ENCODE measurements at regions not wholly inside any gene's neighbourhood (a gene's known extent, or its start where the extent isn't known, plus 50 kb on each side); places are given as distances from the start of the nearest gene placed in this dataset.

- no peaks in the 10 kb centered on the region for H3K36me3 ChIP-seq (replicated peaks; ENCODE audit: insufficient read depth, low read depth)
- no peak overlapping the region for H3K4me2 ChIP-seq
- no peak overlapping the region for H2AFZ ChIP-seq
- H3K4me1 ChIP-seq (ENCODE audit: insufficient read depth), result no peaks in the 10 kb centered on the region
- H3K9me2 ChIP-seq (replicated peaks; ENCODE audit: insufficient read depth), result no peaks in the 10 kb centered on the region
- H3K4me3 ChIP-seq, result no peak overlapping the region
- no peaks in the 10 kb centered on the region for H4K20me1 ChIP-seq (ENCODE audit: insufficient read depth, poor library complexity, severe bottlenecking)
- DNase-seq (ENCODE audit: low spot score), result no peak
- H3K79me2 ChIP-seq, result no peaks in the 10 kb centered on the region
- no peaks in the 10 kb centered on the region for H3K27me3 ChIP-seq
- no peak overlapping the region for H3K27ac ChIP-seq
- no peaks in the 10 kb centered on the region for H3K9me3 ChIP-seq (ENCODE audit: low read depth)
- TF ChIP-seq EZH2 (IDR thresholded peaks at IDR 0.05; ENCODE audit: borderline replicate concordance) (no peak), CTCF (IDR thresholded peaks at IDR 0.05; ENCODE audit: poor library complexity) (no peak)
Measured at GRCh38 chr10:2674451-2674850, 392.9 kb upstream of the PFKP start.

GRCh38 chr10:2670864-2671263, 396.5 kb upstream of the PFKP start:
- no peaks in the 10 kb centered on the region for H3K36me3 ChIP-seq (replicated peaks; ENCODE audit: insufficient read depth, low read depth)
- TF ChIP-seq CTCF (IDR thresholded peaks at IDR 0.05; ENCODE audit: poor library complexity) (no peak), EZH2phosphoT487 (IDR thresholded peaks at IDR 0.05; ENCODE audit: low read depth, severe bottlenecking, unreplicated experiment) (no peak), EZH2 (IDR thresholded peaks at IDR 0.05; ENCODE audit: borderline replicate concordance) (no peak)
- no peak overlapping the region for H3K4me3 ChIP-seq
- H2AFZ ChIP-seq, result no peak overlapping the region
- no peaks in the 10 kb centered on the region for H3K9me3 ChIP-seq (ENCODE audit: low read depth)
- no peaks in the 10 kb centered on the region for H3K4me1 ChIP-seq (ENCODE audit: insufficient read depth)
- no peak overlapping the region for H3K27ac ChIP-seq
- no peaks in the 10 kb centered on the region for H4K20me1 ChIP-seq (ENCODE audit: insufficient read depth, poor library complexity, severe bottlenecking)
- WGBS (ENCODE audit: low lambda C conversion rate, missing lambda C conversion rate), result 82% methylated on average over 7 of the region's 7 CpGs
- no peaks in the 10 kb centered on the region for H3K9me2 ChIP-seq (replicated peaks; ENCODE audit: insufficient read depth)
- no peak for DNase-seq (ENCODE audit: low spot score)
- H3K79me2 ChIP-seq, result no peaks in the 10 kb centered on the region
- H3K27me3 ChIP-seq, result no peaks in the 10 kb centered on the region
- H3K4me2 ChIP-seq, result no peak overlapping the region

GRCh38 chr10:2665772-2666171, 401.6 kb upstream of the PFKP start:
- Histone ChIP-seq H3K27me3 (no peaks in the 10 kb centered on the region), H3K4me3 (no peak overlapping the region), H3K9me2 (replicated peaks; ENCODE audit: insufficient read depth) (no peaks in the 10 kb centered on the region), H3K79me2 (no peaks in the 10 kb centered on the region), H2AFZ (no peak overlapping the region), H3K4me1 (ENCODE audit: insufficient read depth) (no peaks in the 10 kb centered on the region), H3K36me3 (replicated peaks; ENCODE audit: insufficient read depth, low read depth) (no peaks in the 10 kb centered on the region), H4K20me1 (ENCODE audit: insufficient read depth, poor library complexity, severe bottlenecking) (no peaks in the 10 kb centered on the region), H3K9me3 (ENCODE audit: low read depth) (no peaks in the 10 kb centered on the region), H3K4me2 (no peak overlapping the region), H3K27ac (no peak overlapping the region)
- DNase-seq (ENCODE audit: low spot score), result no peak
- no peak for TF ChIP-seq EZH2phosphoT487 (IDR thresholded peaks at IDR 0.05; ENCODE audit: low read depth, severe bottlenecking, unreplicated experiment)

- Histone ChIP-seq H3K4me1 (ENCODE audit: insufficient read depth) (no peaks in the 10 kb centered on the region), H3K9me2 (replicated peaks; ENCODE audit: insufficient read depth) (no peaks in the 10 kb centered on the region), H3K27ac (no peak overlapping the region), H2AFZ (no peak overlapping the region), H3K4me3 (no peak overlapping the region), H3K4me2 (no peak overlapping the region), H4K20me1 (ENCODE audit: insufficient read depth, poor library complexity, severe bottlenecking) (no peaks in the 10 kb centered on the region), H3K9me3 (ENCODE audit: low read depth) (no peaks in the 10 kb centered on the region), H3K36me3 (replicated peaks; ENCODE audit: insufficient read depth, low read depth) (no peaks in the 10 kb centered on the region), H3K27me3 (no peaks in the 10 kb centered on the region), H3K79me2 (no peaks in the 10 kb centered on the region)
- TF ChIP-seq CTCF (IDR thresholded peaks at IDR 0.05; ENCODE audit: poor library complexity) (no peak), EZH2phosphoT487 (IDR thresholded peaks at IDR 0.05; ENCODE audit: low read depth, severe bottlenecking, unreplicated experiment) (no peak), EZH2 (IDR thresholded peaks at IDR 0.05; ENCODE audit: borderline replicate concordance) (no peak)
- WGBS (ENCODE audit: low lambda C conversion rate, missing lambda C conversion rate), result 75% methylated on average over 10 of the region's 10 CpGs
- DNase-seq (ENCODE audit: low spot score), result no peak
Measured at GRCh38 chr10:2660276-2660675, 407.1 kb upstream of the PFKP start.
